Stimulated activated CD8-positive, alpha-beta memory T cell treated with anti-CD3 and anti-CD28 coated beads, Interleukin-7, amount 100 ng/mL, for 1 hour (primary cell): ENCODE measurements at regions not wholly inside any gene's neighbourhood (a gene's known extent, or its start where the extent isn't known, plus 50 kb on each side); places are given as distances from the start of the nearest gene placed in this dataset.

ENCODE experiments used
- DNase-seq, 2 donors: peaks; one replicate each; pipeline ENCODE4 v3.0.0-alpha.2; 2020; ENCODE audit warnings: low read depth in 2 of 2

GRCh38 chr13:84972907-84973306 lies 826.3 kb downstream of the SLITRK6 start:
- no peak for DNase-seq

GRCh38 chr13:84962849-84963248 lies 836.4 kb downstream of the SLITRK6 start:
- DNase-seq, result no peak

DNA sequence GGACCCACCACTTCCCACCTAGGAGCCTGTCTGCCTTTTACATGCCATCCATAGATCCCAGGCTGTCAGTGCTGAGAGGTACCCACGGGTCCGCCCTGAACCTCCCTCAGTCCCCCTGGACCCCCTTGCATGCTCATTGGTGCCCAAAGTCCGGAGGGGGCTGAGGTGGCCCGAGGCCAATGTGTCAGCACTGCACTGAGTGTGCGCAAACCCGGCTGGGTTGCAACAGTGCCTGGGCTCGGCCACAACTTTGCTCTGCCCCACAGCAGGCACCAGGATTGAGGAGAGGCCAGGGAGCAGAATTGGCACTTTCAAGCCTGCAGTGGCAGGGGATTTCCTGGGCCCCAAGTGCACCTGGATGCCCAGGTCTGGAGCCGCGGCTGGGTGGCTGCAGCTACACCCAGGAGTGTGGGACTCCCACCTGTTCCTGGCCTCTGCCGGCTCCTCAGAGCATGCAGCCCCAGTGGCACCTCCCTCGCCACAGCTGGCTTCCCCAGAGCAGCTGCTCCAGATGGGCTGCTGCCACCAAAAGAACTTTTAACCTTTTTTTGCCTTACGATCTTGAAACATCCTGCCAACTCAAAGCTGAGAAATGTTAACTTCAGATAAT lies 837.0 kb downstream of the SLITRK6 start:
- no peak for DNase-seq

DNA sequence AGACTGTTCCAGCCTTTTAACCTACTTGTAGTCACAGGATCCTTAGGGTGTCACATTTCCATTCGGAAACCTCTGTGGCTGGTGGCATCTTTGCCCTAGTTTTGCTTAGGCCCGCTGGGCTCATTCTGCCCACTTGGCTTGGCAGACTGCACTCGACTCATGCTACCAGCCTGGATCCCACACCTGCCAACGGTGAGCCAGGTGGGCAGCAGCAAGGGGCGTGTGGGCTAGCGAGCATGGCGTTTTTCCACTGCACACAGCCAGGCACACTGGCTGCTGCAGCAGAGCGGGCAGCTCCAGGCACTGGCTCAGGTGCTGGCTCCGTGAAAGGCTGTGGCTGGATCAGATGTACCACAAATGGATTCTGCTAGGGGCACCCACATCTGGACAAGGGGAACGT lies 838.2 kb downstream of the SLITRK6 start:
- DNase-seq, result no peak

GRCh38 chr13:84959818-84960217 lies 839.4 kb downstream of the SLITRK6 start:
- DNase-seq, result no peak

DNA sequence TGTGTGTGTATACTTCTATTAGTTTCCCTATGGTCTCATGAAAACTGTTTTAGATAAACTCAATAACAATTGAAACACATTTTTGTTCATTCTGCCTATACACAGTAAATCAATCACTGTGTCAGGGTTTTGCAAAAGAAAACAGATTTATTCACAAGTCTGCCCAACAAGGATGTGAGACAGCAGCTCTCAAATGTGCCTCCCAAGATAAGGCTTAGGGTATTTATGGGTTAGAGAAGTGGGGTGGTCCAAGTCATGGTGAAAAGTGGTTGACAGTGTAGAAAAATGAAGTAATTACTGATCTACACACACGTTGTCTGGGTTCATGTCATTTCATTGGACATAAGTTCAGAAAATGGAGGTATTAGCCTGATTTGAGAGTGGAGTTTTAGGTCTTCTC lies 844.6 kb downstream of the SLITRK6 start:
- no peak for DNase-seq

DNA sequence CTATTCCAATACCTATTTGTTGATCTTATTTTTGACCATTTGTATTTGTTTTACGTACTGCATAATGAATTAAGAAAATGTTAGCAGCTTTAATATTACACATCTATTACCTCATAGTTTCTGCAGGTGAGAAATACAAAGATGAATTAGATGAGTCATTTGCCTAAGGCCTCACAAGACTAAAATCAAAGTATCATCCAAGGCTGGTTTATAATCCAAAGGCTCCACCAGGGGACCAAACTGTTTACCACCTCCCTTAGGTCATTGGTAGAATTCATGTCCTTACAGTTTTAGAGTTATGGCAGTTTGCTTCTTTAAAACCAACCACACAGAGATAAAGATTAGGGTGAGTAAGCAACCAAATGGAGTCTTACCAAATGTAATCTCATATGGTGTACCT lies 848.1 kb downstream of the SLITRK6 start:
- no peak for DNase-seq

DNA sequence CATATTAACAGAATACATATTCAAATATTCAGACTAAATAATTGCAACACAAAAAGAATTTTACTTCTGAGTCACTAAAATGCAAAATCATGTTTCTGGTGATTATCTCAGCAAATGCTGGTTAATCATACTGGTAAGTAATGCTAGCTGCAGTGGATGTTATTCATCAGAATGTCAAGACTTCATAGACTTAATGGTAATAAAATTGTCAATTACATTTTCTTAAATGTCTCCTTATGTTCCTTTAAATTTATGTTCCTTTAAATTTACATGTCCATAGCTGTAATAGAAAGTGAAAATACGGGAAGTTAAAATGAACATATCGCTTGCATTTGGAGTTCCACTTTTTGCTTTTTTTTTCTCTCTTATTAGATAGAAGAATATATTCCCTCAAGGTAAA lies 853.0 kb downstream of the SLITRK6 start:
- DNase-seq, result no peak

DNA sequence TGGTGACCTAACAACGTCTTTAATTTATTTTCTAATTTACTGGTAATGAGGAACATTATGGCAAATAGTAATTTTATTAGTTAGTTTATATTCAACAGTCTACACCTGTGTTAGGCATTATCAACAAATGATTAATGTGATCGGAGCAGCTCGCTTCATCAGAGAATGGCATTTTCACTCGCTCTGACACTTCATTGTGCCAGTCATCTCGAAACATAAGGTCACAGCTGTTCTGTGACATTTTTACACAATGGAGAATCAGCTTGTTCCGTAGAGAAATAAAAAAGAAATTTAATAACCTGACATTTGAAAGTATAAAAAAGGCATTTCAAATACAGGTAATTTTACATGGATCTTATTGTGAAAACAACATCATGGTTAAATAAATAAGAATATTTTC lies 858.4 kb downstream of the SLITRK6 start:
- DNase-seq, result no peak

- DNase-seq, result no peak
Observed at GRCh38 chr13:84940167-84940566, 859.1 kb downstream of the SLITRK6 start.

GRCh38 chr13:84934911-84935310 lies 864.3 kb downstream of the SLITRK6 start:
- DNase-seq, result no peak

- no peak for DNase-seq
Observed at GRCh38 chr13:84933797-84934196, 865.4 kb downstream of the SLITRK6 start.

GRCh38 chr13:84931264-84931663 lies 868.0 kb downstream of the SLITRK6 start:
- DNase-seq, result no peak

- no peak for DNase-seq
Observed at GRCh38 chr13:84927442-84928169, 871.6 kb downstream of the SLITRK6 start.

- no peak for DNase-seq
Observed at GRCh38 chr13:84925443-84925842, 873.8 kb downstream of the SLITRK6 start.

- DNase-seq, result no peak
Observed at GRCh38 chr13:84923831-84924230, 875.4 kb downstream of the SLITRK6 start.

- no peak for DNase-seq
Observed at GRCh38 chr13:84917252-84917878, 881.9 kb downstream of the SLITRK6 start.

- DNase-seq, result no peak
Observed at GRCh38 chr13:84912720-84913119, 886.5 kb downstream of the SLITRK6 start.

DNA sequence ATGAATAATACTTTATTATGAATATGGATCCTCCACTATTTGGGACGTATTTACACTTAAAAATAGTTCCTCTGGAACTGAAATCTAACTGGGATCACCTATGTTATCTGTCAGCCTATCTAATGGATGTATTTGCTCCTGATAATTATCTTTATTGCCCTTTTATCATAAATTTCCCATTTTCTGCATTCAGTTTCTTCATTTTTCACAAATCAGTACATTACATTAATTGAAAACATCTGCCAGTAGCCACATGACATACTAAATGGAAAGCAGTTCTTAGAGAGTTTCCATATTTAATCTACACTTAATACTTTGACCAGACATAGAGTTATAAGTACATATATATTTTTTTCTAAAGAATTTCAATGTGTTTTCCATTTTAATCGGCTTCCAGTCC lies 888.8 kb downstream of the SLITRK6 start:
- no peak for DNase-seq

DNA sequence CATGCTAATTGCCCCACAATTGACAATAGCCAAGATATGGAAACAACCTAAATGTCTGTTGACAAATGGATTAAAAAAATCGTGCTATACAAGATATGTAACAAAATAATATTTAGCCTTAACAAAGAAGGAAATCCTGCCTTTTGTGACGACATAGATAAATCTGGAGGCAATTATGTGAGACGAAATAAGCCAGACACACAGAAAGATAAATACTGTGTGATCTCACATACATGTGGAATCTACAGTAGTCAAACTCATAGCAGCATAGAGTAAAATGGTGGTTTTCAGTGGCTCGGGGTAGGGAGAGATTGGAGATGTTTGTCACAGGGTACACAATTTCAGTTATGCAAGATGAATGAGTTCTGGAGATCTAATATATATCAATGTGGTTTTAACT lies 895.8 kb downstream of the SLITRK6 start:
- DNase-seq, result no peak

GRCh38 chr13:84902243-84902642 lies 897.0 kb downstream of the SLITRK6 start:
- no peak for DNase-seq

DNA sequence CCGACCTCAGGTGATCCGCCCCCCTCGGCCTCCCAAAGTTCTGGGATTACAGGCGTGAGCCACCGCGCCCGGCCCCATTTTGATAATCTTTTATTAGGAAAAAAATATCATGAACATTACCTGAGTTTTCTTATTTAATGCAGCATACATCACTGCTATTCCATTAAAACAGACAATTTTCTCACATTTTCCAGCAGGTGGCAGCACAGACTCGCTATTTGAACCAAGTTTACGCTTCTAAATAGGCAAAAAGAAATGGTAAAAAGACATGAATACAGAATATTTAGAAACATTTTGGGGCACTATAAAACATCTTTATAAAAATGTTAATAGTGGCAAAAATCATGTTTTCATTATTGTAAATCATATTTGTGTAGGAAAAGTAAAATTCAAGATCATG lies 903.1 kb downstream of the SLITRK6 start:
- DNase-seq, result no peak

- no peak for DNase-seq
Observed at GRCh38 chr13:84894749-84895148, 904.5 kb downstream of the SLITRK6 start.
